ENCODE measurements at regions not wholly inside any gene's neighbourhood (a gene's known extent, or its start where the extent isn't known, plus 50 kb on each side); places are given as distances from the start of the nearest gene placed in this dataset.

- H3K4me3 Mint-ChIP-seq = no peak overlapping the region
- H3K9me3 Mint-ChIP-seq = no peaks in the 10 kb centered on the region
- H3K27me3 Mint-ChIP-seq = peaks cover 12% of the 10 kb centered on the region
- H3K27ac Mint-ChIP-seq = no peak overlapping the region
- no peaks in the 10 kb centered on the region for H3K4me1 Mint-ChIP-seq (ENCODE audit: low read depth)
- H3K36me3 Mint-ChIP-seq (ENCODE audit: low read depth) = no peaks in the 10 kb centered on the region
- DNase-seq = peak; percentile 39
These were observed 71.9 kb upstream of the KLHL29 start for GRCh38 chr2:23312996-23313606.

GRCh38 chr2:23314687-23315086, 70.3 kb upstream of the KLHL29 start:
- Mint-ChIP-seq H3K9me3 (no peaks in the 10 kb centered on the region), H3K4me1 (ENCODE audit: low read depth) (no peaks in the 10 kb centered on the region), H3K27me3 (peaks cover 16% of the 10 kb centered on the region), H3K36me3 (ENCODE audit: low read depth) (no peaks in the 10 kb centered on the region), H3K4me3 (no peak overlapping the region), H3K27ac (no peak overlapping the region)
- no peak for DNase-seq

- H3K4me3 Mint-ChIP-seq = no peak overlapping the region
- H3K27ac Mint-ChIP-seq = no peak overlapping the region
- H3K9me3 Mint-ChIP-seq = no peaks in the 10 kb centered on the region
- peaks cover 37% of the 10 kb centered on the region for H3K27me3 Mint-ChIP-seq
- no peaks in the 10 kb centered on the region for H3K36me3 Mint-ChIP-seq (ENCODE audit: low read depth)
- H3K4me1 Mint-ChIP-seq (ENCODE audit: low read depth) = no peaks in the 10 kb centered on the region
- DNase-seq = no peak
These were observed 64.9 kb upstream of the KLHL29 start for GRCh38 chr2:23320058-23320457.

GRCh38 chr2:23321751-23322150, 63.2 kb upstream of the KLHL29 start:
- H3K9me3 Mint-ChIP-seq = no peaks in the 10 kb centered on the region
- DNase-seq = no peak
- H3K4me3 Mint-ChIP-seq = no peak overlapping the region
- H3K27me3 Mint-ChIP-seq = peaks cover 37% of the 10 kb centered on the region
- H3K4me1 Mint-ChIP-seq (ENCODE audit: low read depth) = no peaks in the 10 kb centered on the region
- no peaks in the 10 kb centered on the region for H3K36me3 Mint-ChIP-seq (ENCODE audit: low read depth)
- H3K27ac Mint-ChIP-seq = no peak overlapping the region

- H3K4me3 Mint-ChIP-seq = no peak overlapping the region
- no peaks in the 10 kb centered on the region for H3K9me3 Mint-ChIP-seq
- H3K27me3 Mint-ChIP-seq = peaks cover 34% of the 10 kb centered on the region
- H3K4me1 Mint-ChIP-seq (ENCODE audit: low read depth) = no peaks in the 10 kb centered on the region
- H3K27ac Mint-ChIP-seq = no peak overlapping the region
- DNase-seq = no peak
- no peaks in the 10 kb centered on the region for H3K36me3 Mint-ChIP-seq (ENCODE audit: low read depth)
These were observed 62.3 kb upstream of the KLHL29 start for GRCh38 chr2:23322567-23323197.

GRCh38 chr2:23323198-23323916, 61.6 kb upstream of the KLHL29 start:
- H3K4me3 Mint-ChIP-seq = no peak overlapping the region
- H3K27me3 Mint-ChIP-seq = peaks cover 34% of the 10 kb centered on the region
- no peaks in the 10 kb centered on the region for H3K9me3 Mint-ChIP-seq

GRCh38 chr2:23323917-23324680, 60.9 kb upstream of the KLHL29 start:
- no peaks in the 10 kb centered on the region for H3K36me3 Mint-ChIP-seq (ENCODE audit: low read depth)
- H3K27ac Mint-ChIP-seq = no peak overlapping the region
- H3K4me1 Mint-ChIP-seq (ENCODE audit: low read depth) = no peaks in the 10 kb centered on the region

More at GRCh38 chr2:23323198-23323916, 61.6 kb upstream of the KLHL29 start:
- no peak for DNase-seq
- Mint-ChIP-seq H3K36me3 (ENCODE audit: low read depth) (no peaks in the 10 kb centered on the region), H3K27ac (no peak overlapping the region), H3K4me1 (ENCODE audit: low read depth) (no peaks in the 10 kb centered on the region)

GRCh38 chr2:23326330-23326729, 58.6 kb upstream of the KLHL29 start:
- H3K4me1 Mint-ChIP-seq (ENCODE audit: low read depth) = no peaks in the 10 kb centered on the region
- no peak overlapping the region for H3K4me3 Mint-ChIP-seq
- no peak for DNase-seq
- no peak overlapping the region for H3K27ac Mint-ChIP-seq
- no peaks in the 10 kb centered on the region for H3K36me3 Mint-ChIP-seq (ENCODE audit: low read depth)
- H3K9me3 Mint-ChIP-seq = no peaks in the 10 kb centered on the region
- peaks cover 19% of the 10 kb centered on the region for H3K27me3 Mint-ChIP-seq

More at GRCh38 chr2:23323917-23324680, 60.9 kb upstream of the KLHL29 start:
- no peak overlapping the region for H3K4me3 Mint-ChIP-seq
- H3K9me3 Mint-ChIP-seq = no peaks in the 10 kb centered on the region
- H3K27me3 Mint-ChIP-seq = peaks cover 30% of the 10 kb centered on the region
- no peak for DNase-seq

- Mint-ChIP-seq H3K27ac (no peak overlapping the region), H3K27me3 (peaks cover 15% of the 10 kb centered on the region), H3K4me1 (ENCODE audit: low read depth) (no peaks in the 10 kb centered on the region), H3K9me3 (no peaks in the 10 kb centered on the region), H3K36me3 (ENCODE audit: low read depth) (no peaks in the 10 kb centered on the region), H3K4me3 (no peak overlapping the region)
- DNase-seq = no peak
These were observed 57.6 kb upstream of the KLHL29 start for GRCh38 chr2:23327416-23327815.

- Mint-ChIP-seq H3K27me3 (peaks cover 14% of the 10 kb centered on the region), H3K27ac (no peak overlapping the region), H3K36me3 (ENCODE audit: low read depth) (no peaks in the 10 kb centered on the region), H3K4me3 (no peak overlapping the region), H3K4me1 (ENCODE audit: low read depth) (no peaks in the 10 kb centered on the region), H3K9me3 (no peaks in the 10 kb centered on the region)
- no peak for DNase-seq
These were observed 57.1 kb upstream of the KLHL29 start for GRCh38 chr2:23327887-23328286.

- Mint-ChIP-seq H3K9me3 (no peaks in the 10 kb centered on the region), H3K36me3 (ENCODE audit: low read depth) (no peaks in the 10 kb centered on the region), H3K27me3 (peaks cover 10% of the 10 kb centered on the region), H3K27ac (no peak overlapping the region), H3K4me3 (no peak overlapping the region), H3K4me1 (ENCODE audit: low read depth) (no peaks in the 10 kb centered on the region)
- DNase-seq = no peak
These were observed 54.8 kb upstream of the KLHL29 start for GRCh38 chr2:23330214-23330613.

Data from activated T-cell treated with anti-CD3 and anti-CD28 coated beads, Interleukin-2, amount 50 U/mL, for 24 hours (primary cell).